ENCODE measurements at regions not wholly inside any gene's neighbourhood (a gene's known extent, or its start where the extent isn't known, plus 50 kb on each side); places are given as distances from the start of the nearest gene placed in this dataset.

- H3K27me3 ChIP-seq (ENCODE audit: control insufficient read depth in 5 of 5, insufficient read depth in 4 of 5, low read length in 5 of 5): no peaks in the 10 kb centered on the region
- H3K9me3 ChIP-seq (ENCODE audit: control insufficient read depth in 5 of 5, low read length in 5 of 5): no peaks in the 10 kb centered on the region
- no peak overlapping the region for H3K27ac ChIP-seq (ENCODE audit: low read depth, low read length)
Observed at GRCh38 chr13:33744589-33745369, 73.2 kb upstream of the RFC3 start.

GRCh38 chr13:33745370-33746324 is 72.3 kb upstream of the RFC3 start:
- Histone ChIP-seq H3K4me1 (ENCODE audit: control insufficient read depth in 5 of 5, insufficient read depth in 5 of 5, low read length in 5 of 5) (peaks cover 0 to 7% (median 0%) of the 10 kb centered on the region in 5 donors), H3K27ac (ENCODE audit: low read depth, low read length) (no peak overlapping the region), H3K4me3 (ENCODE audit: low read depth in 1 of 5, low read length in 5 of 5) (no peak overlapping the region), H3K27me3 (ENCODE audit: control insufficient read depth in 5 of 5, insufficient read depth in 4 of 5, low read length in 5 of 5) (no peaks in the 10 kb centered on the region), H3K36me3 (ENCODE audit: control insufficient read depth in 5 of 5, insufficient read depth in 5 of 5, low read length in 5 of 5) (no peaks in the 10 kb centered on the region), H3K9ac (ENCODE audit: low read length in 5 of 5) (no peak overlapping the region), H3K9me3 (ENCODE audit: control insufficient read depth in 5 of 5, low read length in 5 of 5) (no peaks in the 10 kb centered on the region)

More at GRCh38 chr13:33744589-33745369, 73.2 kb upstream of the RFC3 start:
- Histone ChIP-seq H3K4me3 (ENCODE audit: low read depth in 1 of 5, low read length in 5 of 5) (no peak overlapping the region), H3K4me1 (ENCODE audit: control insufficient read depth in 5 of 5, insufficient read depth in 5 of 5, low read length in 5 of 5) (peaks cover 0 to 7% (median 0%) of the 10 kb centered on the region in 5 donors), H3K9ac (ENCODE audit: low read length in 5 of 5) (no peak overlapping the region), H3K36me3 (ENCODE audit: control insufficient read depth in 5 of 5, insufficient read depth in 5 of 5, low read length in 5 of 5) (no peaks in the 10 kb centered on the region)

DNA sequence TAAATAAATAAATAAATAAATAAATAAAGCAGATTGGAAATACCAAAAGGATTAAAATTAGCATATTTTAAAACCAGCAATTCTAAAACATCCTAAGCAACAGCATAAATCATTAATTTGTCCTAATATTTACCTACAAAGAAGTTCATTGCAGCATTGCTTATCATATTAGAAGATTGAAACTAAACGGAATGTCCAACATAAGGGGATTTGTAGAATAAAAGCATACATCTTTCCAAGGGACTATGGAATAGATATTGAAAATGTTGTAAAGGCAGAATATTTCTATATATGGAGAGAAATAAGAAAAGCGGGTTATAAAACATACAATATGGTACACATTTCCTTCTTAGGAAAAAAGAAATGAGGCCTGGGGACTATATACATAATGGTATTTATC is 71.1 kb upstream of the RFC3 start:
- Histone ChIP-seq H3K27ac (ENCODE audit: low read depth, low read length) (no peak overlapping the region), H3K4me1 (ENCODE audit: control insufficient read depth in 5 of 5, insufficient read depth in 5 of 5, low read length in 5 of 5) (peaks cover 0 to 7% (median 0%) of the 10 kb centered on the region in 5 donors), H3K4me3 (ENCODE audit: low read depth in 1 of 5, low read length in 5 of 5) (no peak overlapping the region), H3K36me3 (ENCODE audit: control insufficient read depth in 5 of 5, insufficient read depth in 5 of 5, low read length in 5 of 5) (no peaks in the 10 kb centered on the region), H3K9ac (ENCODE audit: low read length in 5 of 5) (no peak overlapping the region), H3K9me3 (ENCODE audit: control insufficient read depth in 5 of 5, low read length in 5 of 5) (no peaks in the 10 kb centered on the region), H3K27me3 (ENCODE audit: control insufficient read depth in 5 of 5, insufficient read depth in 4 of 5, low read length in 5 of 5) (no peaks in the 10 kb centered on the region)

DNA sequence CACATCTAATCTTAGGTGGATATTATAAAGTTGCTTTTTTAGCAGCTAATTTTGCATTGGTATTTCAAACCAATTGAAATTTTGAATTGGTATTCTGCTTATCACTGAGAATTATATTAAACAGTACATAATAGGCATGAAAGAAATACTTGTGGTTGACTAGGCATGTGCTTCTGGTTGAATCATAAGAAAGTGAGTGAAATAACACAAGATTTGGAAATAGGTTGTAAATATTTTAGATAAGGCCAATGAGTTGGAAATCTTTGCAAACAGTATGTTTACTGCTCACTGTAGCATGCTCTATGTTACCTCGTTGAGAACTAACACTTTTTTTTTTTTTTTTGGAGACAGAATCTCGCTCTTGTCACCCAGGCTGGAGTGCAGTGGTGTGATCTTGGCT is 66.8 kb upstream of the RFC3 start:
- H3K27me3 ChIP-seq (ENCODE audit: control insufficient read depth in 5 of 5, insufficient read depth in 4 of 5, low read length in 5 of 5): no peaks in the 10 kb centered on the region
- no peak overlapping the region for H3K4me3 ChIP-seq (ENCODE audit: low read depth in 1 of 5, low read length in 5 of 5)
- H3K9ac ChIP-seq (ENCODE audit: low read length in 5 of 5): no peak overlapping the region
- no peaks in the 10 kb centered on the region for H3K9me3 ChIP-seq (ENCODE audit: control insufficient read depth in 5 of 5, low read length in 5 of 5)
- H3K4me1 ChIP-seq (ENCODE audit: control insufficient read depth in 5 of 5, insufficient read depth in 5 of 5, low read length in 5 of 5): no peaks in the 10 kb centered on the region
- no peaks in the 10 kb centered on the region for H3K36me3 ChIP-seq (ENCODE audit: control insufficient read depth in 5 of 5, insufficient read depth in 5 of 5, low read length in 5 of 5)
- H3K27ac ChIP-seq (ENCODE audit: low read depth, low read length): no peak overlapping the region

- no peaks in the 10 kb centered on the region for H3K27me3 ChIP-seq (ENCODE audit: control insufficient read depth in 5 of 5, insufficient read depth in 4 of 5, low read length in 5 of 5)
- H3K9ac ChIP-seq (ENCODE audit: low read length in 5 of 5): no peak overlapping the region
- no peaks in the 10 kb centered on the region for H3K36me3 ChIP-seq (ENCODE audit: control insufficient read depth in 5 of 5, insufficient read depth in 5 of 5, low read length in 5 of 5)
- H3K4me1 ChIP-seq (ENCODE audit: control insufficient read depth in 5 of 5, insufficient read depth in 5 of 5, low read length in 5 of 5): peaks cover 0 to 3% (median 0%) of the 10 kb centered on the region in 5 donors
- no peaks in the 10 kb centered on the region for H3K9me3 ChIP-seq (ENCODE audit: control insufficient read depth in 5 of 5, low read length in 5 of 5)
- no peak overlapping the region for H3K4me3 ChIP-seq (ENCODE audit: low read depth in 1 of 5, low read length in 5 of 5)
- no peak overlapping the region for H3K27ac ChIP-seq (ENCODE audit: low read depth, low read length)
Observed at GRCh38 chr13:33752094-33752493, 65.9 kb upstream of the RFC3 start.

- no peaks in the 10 kb centered on the region for H3K9me3 ChIP-seq (ENCODE audit: control insufficient read depth in 5 of 5, low read length in 5 of 5)
- no peaks in the 10 kb centered on the region for H3K36me3 ChIP-seq (ENCODE audit: control insufficient read depth in 5 of 5, insufficient read depth in 5 of 5, low read length in 5 of 5)
- no peak overlapping the region for H3K4me3 ChIP-seq (ENCODE audit: low read depth in 1 of 5, low read length in 5 of 5)
- H3K4me1 ChIP-seq (ENCODE audit: control insufficient read depth in 5 of 5, insufficient read depth in 5 of 5, low read length in 5 of 5): peaks cover 0 to 3% (median 0%) of the 10 kb centered on the region in 5 donors
- H3K27me3 ChIP-seq (ENCODE audit: control insufficient read depth in 5 of 5, insufficient read depth in 4 of 5, low read length in 5 of 5): no peaks in the 10 kb centered on the region
- H3K27ac ChIP-seq (ENCODE audit: low read depth, low read length): no peak overlapping the region
- H3K9ac ChIP-seq (ENCODE audit: low read length in 5 of 5): no peak overlapping the region
Observed at GRCh38 chr13:33752597-33752996, 65.4 kb upstream of the RFC3 start.

DNA sequence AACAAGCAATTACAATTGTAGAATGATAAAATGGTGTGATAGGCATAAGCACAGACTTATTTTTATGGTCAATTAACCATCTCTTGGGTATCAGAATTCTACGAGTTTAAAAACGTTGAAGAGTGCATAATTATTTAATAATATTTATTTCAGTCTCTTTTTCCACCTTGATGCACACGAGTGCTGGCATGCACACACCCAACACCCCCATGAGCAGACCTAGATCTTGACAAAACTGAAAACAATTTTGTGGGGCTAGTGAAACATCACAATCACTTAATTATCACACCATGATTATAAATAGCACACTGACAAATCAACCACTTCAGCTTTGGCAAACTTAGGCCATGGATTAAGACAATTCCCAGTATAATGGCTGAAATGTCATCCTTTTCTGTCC is 61.0 kb upstream of the RFC3 start:
- Histone ChIP-seq H3K9me3 (ENCODE audit: control insufficient read depth in 5 of 5, low read length in 5 of 5) (no peaks in the 10 kb centered on the region), H3K9ac (ENCODE audit: low read length in 5 of 5) (no peak overlapping the region), H3K4me1 (ENCODE audit: control insufficient read depth in 5 of 5, insufficient read depth in 5 of 5, low read length in 5 of 5) (peaks cover 0 to 3% (median 0%) of the 10 kb centered on the region in 5 donors), H3K27ac (ENCODE audit: low read depth, low read length) (no peak overlapping the region), H3K27me3 (ENCODE audit: control insufficient read depth in 5 of 5, insufficient read depth in 4 of 5, low read length in 5 of 5) (no peaks in the 10 kb centered on the region), H3K36me3 (ENCODE audit: control insufficient read depth in 5 of 5, insufficient read depth in 5 of 5, low read length in 5 of 5) (no peaks in the 10 kb centered on the region), H3K4me3 (ENCODE audit: low read depth in 1 of 5, low read length in 5 of 5) (no peak overlapping the region)

DNA sequence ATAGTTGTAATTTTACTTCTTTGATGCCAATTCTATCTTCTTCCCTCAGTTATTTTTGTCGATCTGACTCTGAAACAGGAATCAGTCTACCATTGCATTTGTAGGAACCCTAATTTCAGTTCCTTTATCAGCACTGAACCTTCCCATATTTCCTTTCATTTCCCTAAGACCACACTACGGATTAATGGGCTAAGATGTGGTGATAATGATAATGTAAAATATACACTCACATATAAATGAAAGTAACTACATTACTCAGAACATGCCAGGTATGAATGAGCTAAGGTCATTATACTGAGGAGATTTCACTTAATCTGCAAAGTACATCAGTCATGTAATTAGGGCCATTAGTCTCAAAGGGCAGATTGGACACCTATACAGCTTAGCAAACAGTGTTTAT is 60.2 kb upstream of the RFC3 start:
- no peaks in the 10 kb centered on the region for H3K36me3 ChIP-seq (ENCODE audit: control insufficient read depth in 5 of 5, insufficient read depth in 5 of 5, low read length in 5 of 5)
- no peaks in the 10 kb centered on the region for H3K27me3 ChIP-seq (ENCODE audit: control insufficient read depth in 5 of 5, insufficient read depth in 4 of 5, low read length in 5 of 5)
- no peak overlapping the region for H3K4me3 ChIP-seq (ENCODE audit: low read depth in 1 of 5, low read length in 5 of 5)
- no peaks in the 10 kb centered on the region for H3K9me3 ChIP-seq (ENCODE audit: control insufficient read depth in 5 of 5, low read length in 5 of 5)
- no peak overlapping the region for H3K9ac ChIP-seq (ENCODE audit: low read length in 5 of 5)
- H3K27ac ChIP-seq (ENCODE audit: low read depth, low read length): no peak overlapping the region
- peaks cover 0 to 3% (median 0%) of the 10 kb centered on the region in 5 donors for H3K4me1 ChIP-seq (ENCODE audit: control insufficient read depth in 5 of 5, insufficient read depth in 5 of 5, low read length in 5 of 5)

DNA sequence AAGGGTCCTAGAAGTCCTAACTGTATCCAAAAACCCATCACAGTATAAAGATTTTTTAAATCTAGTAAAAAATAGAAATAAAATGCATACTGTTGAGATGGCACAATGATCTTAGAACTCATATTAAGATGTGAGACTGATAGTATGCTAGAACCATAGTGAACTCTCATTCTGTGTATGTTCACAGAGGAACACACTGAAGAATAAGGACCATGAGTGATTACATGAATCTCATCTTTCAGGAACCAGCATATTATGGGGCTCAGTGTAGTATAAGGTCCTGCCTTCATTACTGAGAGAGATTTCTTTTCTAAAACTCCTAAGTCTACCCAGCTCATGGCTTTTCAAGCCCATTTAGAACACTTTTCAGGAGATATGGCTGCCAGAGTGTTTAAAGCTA is 59.8 kb upstream of the RFC3 start:
- Histone ChIP-seq H3K9me3 (ENCODE audit: control insufficient read depth in 5 of 5, low read length in 5 of 5) (no peaks in the 10 kb centered on the region), H3K27me3 (ENCODE audit: control insufficient read depth in 5 of 5, insufficient read depth in 4 of 5, low read length in 5 of 5) (no peaks in the 10 kb centered on the region), H3K4me1 (ENCODE audit: control insufficient read depth in 5 of 5, insufficient read depth in 5 of 5, low read length in 5 of 5) (peaks cover 0 to 3% (median 0%) of the 10 kb centered on the region in 5 donors), H3K9ac (ENCODE audit: low read length in 5 of 5) (no peak overlapping the region), H3K36me3 (ENCODE audit: control insufficient read depth in 5 of 5, insufficient read depth in 5 of 5, low read length in 5 of 5) (no peaks in the 10 kb centered on the region), H3K4me3 (ENCODE audit: low read depth in 1 of 5, low read length in 5 of 5) (no peak overlapping the region), H3K27ac (ENCODE audit: low read depth, low read length) (no peak overlapping the region)

DNA sequence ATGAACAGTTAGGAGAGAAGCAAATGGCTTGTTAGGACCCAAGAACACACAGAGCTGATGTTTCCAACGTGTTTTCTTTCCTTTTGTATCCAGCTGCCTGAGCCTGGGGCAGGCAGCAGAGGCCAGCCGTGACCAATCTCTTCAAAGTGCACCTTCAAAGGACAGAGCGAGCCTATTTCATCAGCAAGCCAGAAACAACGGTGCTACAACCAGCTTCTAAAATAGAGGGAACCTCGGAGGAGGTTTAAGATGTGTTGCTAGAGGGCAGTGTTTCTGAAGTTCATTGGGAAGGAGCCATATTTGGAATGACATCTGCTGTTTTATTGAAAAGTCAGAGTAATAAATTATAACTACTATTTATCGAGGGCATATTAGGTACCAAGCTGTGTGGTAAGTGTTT is 56.2 kb upstream of the RFC3 start:
- H3K4me1 ChIP-seq (ENCODE audit: control insufficient read depth in 5 of 5, insufficient read depth in 5 of 5, low read length in 5 of 5): peaks cover 0 to 3% (median 0%) of the 10 kb centered on the region in 5 donors
- H3K9ac ChIP-seq (ENCODE audit: low read length in 5 of 5): no peak overlapping the region
- no peaks in the 10 kb centered on the region for H3K9me3 ChIP-seq (ENCODE audit: control insufficient read depth in 5 of 5, low read length in 5 of 5)
- H3K27ac ChIP-seq (ENCODE audit: low read depth, low read length): no peak overlapping the region
- H3K4me3 ChIP-seq (ENCODE audit: low read depth in 1 of 5, low read length in 5 of 5): no peak overlapping the region
- no peaks in the 10 kb centered on the region for H3K27me3 ChIP-seq (ENCODE audit: control insufficient read depth in 5 of 5, insufficient read depth in 4 of 5, low read length in 5 of 5)
- no peaks in the 10 kb centered on the region for H3K36me3 ChIP-seq (ENCODE audit: control insufficient read depth in 5 of 5, insufficient read depth in 5 of 5, low read length in 5 of 5)

All from subcutaneous abdominal adipose tissue (tissue), 5 donors.